ENCODE measurements at regions not wholly inside any gene's neighbourhood (a gene's known extent, or its start where the extent isn't known, plus 50 kb on each side); places are given as distances from the start of the nearest gene placed in this dataset.

DNA sequence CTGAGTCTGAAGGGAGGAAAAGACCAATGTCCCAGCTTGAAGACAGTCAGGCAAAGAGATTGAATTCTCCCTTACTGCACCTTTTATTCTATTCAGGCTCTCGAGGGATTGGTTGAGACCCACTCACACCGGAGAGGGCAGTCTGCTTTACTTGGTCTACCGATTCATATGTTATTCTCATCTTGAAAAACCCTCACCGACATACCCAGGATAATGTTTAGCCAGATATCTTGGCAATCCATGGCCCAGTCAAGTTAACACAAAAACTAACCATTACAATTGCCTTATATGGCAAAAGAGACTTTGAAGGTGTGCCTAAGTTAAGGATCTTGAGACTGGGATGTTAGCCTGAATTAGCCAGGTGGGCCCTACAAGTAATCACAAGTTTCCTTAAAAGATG, 53.8 kb upstream of the BET1 start:
- Histone ChIP-seq H2BK12ac (ENCODE audit: low read depth, low read length) (no peak overlapping the region), H3K9ac (replicated peaks in 1 of 4; ENCODE audit: extremely low read depth in 1 of 4, low read depth in 3 of 4, low read length in 3 of 4) (no peak overlapping the region), H3K27me3 (replicated peaks in 1 of 4; ENCODE audit: control insufficient read depth in 3 of 4, extremely low read depth in 1 of 4, insufficient read depth in 3 of 4, low read length in 3 of 4) (no peaks in the 10 kb centered on the region), H3K4ac (replicated peaks; ENCODE audit: insufficient read length, low read depth, low read length) (no peak overlapping the region), H2AFZ (ENCODE audit: low read length) (no peak overlapping the region), H2BK20ac (ENCODE audit: low read length) (no peak overlapping the region), H4K91ac (replicated peaks; ENCODE audit: insufficient read length, low read length) (no peak overlapping the region), H3K79me1 (ENCODE audit: low read depth, low read length) (no peaks in the 10 kb centered on the region), H3K36me3 (ENCODE audit: control insufficient read depth in 2 of 4, insufficient read depth in 4 of 4, low read length in 3 of 4) (no peaks in the 10 kb centered on the region), H2BK5ac (ENCODE audit: low read depth, low read length) (no peak overlapping the region), H2BK120ac (replicated peaks; ENCODE audit: low read depth, low read length) (no peak overlapping the region), H3K79me2 (ENCODE audit: control insufficient read depth in 1 of 2, insufficient read depth in 2 of 2, low read length in 2 of 2) (no peaks in the 10 kb centered on the region), H3K56ac (replicated peaks; ENCODE audit: insufficient read length, low read depth, low read length) (no peak overlapping the region), H2AK5ac (ENCODE audit: low read depth, low read length) (no peak overlapping the region), H3K4me3 (ENCODE audit: extremely low read depth in 1 of 4, insufficient read depth in 2 of 4, low read depth in 3 of 4, low read length in 4 of 4) (no peak overlapping the region), H3K9me3 (ENCODE audit: insufficient read depth in 2 of 2, low read depth in 1 of 2, low read length in 1 of 2) (no peaks in the 10 kb centered on the region), H4K20me1 (replicated peaks in 1 of 2; ENCODE audit: control insufficient read depth in 1 of 2, insufficient read depth in 2 of 2, low read length in 2 of 2) (no peaks in the 10 kb centered on the region), H2BK15ac (ENCODE audit: low read length) (no peak overlapping the region), H4K5ac (ENCODE audit: insufficient read length, low read depth, low read length) (no peak overlapping the region), H3K23me2 (ENCODE audit: low read depth, low read length) (no peaks in the 10 kb centered on the region), H3K23ac (ENCODE audit: insufficient read length) (no peak overlapping the region), H4K8ac (ENCODE audit: extremely low read depth, insufficient read depth, low read length) (no peak overlapping the region), H3K4me1 (replicated peaks in 1 of 4; ENCODE audit: control insufficient read depth in 3 of 4, insufficient read depth in 4 of 4, low read length in 3 of 4) (peaks cover 0 to 5% (median 2%) of the 10 kb centered on the region in 4 experiments; a peak in 3 of 7 replicates), H3K14ac (ENCODE audit: insufficient read length) (no peak overlapping the region), H3K27ac (ENCODE audit: low read depth, low read length) (no peak overlapping the region), H3K18ac (ENCODE audit: extremely low read depth, low read length) (no peak overlapping the region), H3K4me2 (ENCODE audit: insufficient read depth in 1 of 2, low read depth in 2 of 2, low read length in 2 of 2) (no peak overlapping the region)
- ChIA-PET POLR2A (ENCODE audit: partially characterized antibody) (no interaction called here), CTCF (ENCODE audit: partially characterized antibody) (interaction anchor here (1.2 kb wide), 1 partner anchor 258 kb away, joined by 3 read pairs; no protein-coding TSS in a partner anchor)
- FAIRE-seq = no peak
- no peak for TF ChIP-seq BRCA1 (IDR thresholded peaks at IDR 0.05; ENCODE audit: low read depth, low read length)
- no peak for TF ChIP-seq JUN (IDR thresholded peaks at IDR 0.05; ENCODE audit: low read depth, low read length)
- no peak for TF ChIP-seq TCF12 (IDR thresholded peaks at IDR 0.05; ENCODE audit: low read depth, low read length)
- no peak for TF ChIP-seq SP4 (IDR thresholded peaks at IDR 0.05; ENCODE audit: low read length)
- TF ChIP-seq SP1 (IDR thresholded peaks at IDR 0.05; ENCODE audit: low read depth, low read length) = no peak
- TF ChIP-seq RAD21 (IDR thresholded peaks at IDR 0.05 in 1 of 2, conservative IDR thresholded peaks at IDR 0.05 in 1 of 2; ENCODE audit: low read depth in 2 of 2, low read length in 2 of 2) = no peak
- TF ChIP-seq TBP (IDR thresholded peaks at IDR 0.05; ENCODE audit: low read depth, low read length) = no peak
- TF ChIP-seq, protein P1, sequence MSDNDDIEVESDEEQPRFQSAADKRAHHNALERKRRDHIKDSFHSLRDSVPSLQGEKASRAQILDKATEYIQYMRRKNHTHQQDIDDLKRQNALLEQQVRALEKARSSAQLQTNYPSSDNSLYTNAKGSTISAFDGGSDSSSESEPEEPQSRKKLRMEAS (IDR thresholded peaks at IDR 0.05) = no peak
- TF ChIP-seq POU5F1 (IDR thresholded peaks at IDR 0.05; ENCODE audit: low read depth, low read length) = no peak
- TF ChIP-seq NRF1 (IDR thresholded peaks at IDR 0.05; ENCODE audit: low read depth, low read length) = no peak
- TF ChIP-seq RXRA (IDR thresholded peaks at IDR 0.05; ENCODE audit: insufficient read depth, low read depth, low read length) = no peak
- TF ChIP-seq KDM4A (IDR thresholded peaks at IDR 0.05; ENCODE audit: low read depth, low read length, severe bottlenecking) = no peak
- no peak for DNase-seq (ENCODE audit: low read depth in 1 of 2, low spot score in 2 of 2)
- WGBS, 2 experiments (ENCODE audit: extremely low coverage in 1 of 2, insufficient coverage in 1 of 2, insufficient read length in 1 of 2, insufficient replicate concordance in 2 of 2, low coverage in 1 of 2, low lambda C conversion rate in 2 of 2, missing lambda C conversion rate in 1 of 2) = 87% methylated on average over 4 of the region's 4 CpGs; no CpG with 5 or more reads in 1 of the 2 experiments

All from H1 (cell line).